Esophagus (tissue), 2 donors: ENCODE measurements at regions not wholly inside any gene's neighbourhood (a gene's known extent, or its start where the extent isn't known, plus 50 kb on each side); places are given as distances from the start of the nearest gene placed in this dataset.

Experiments used
- H3K27ac ChIP-seq, 2 donors: one replicate each; pipeline ENCODE4 v1.5.1; 2013; ENCODE audit warnings: low read depth in 2 of 2, mild to moderate bottlenecking in 2 of 2, inconsistent platforms in 1 of 2, low read length in 1 of 2, moderate library complexity in 1 of 2
- H3K27me3 ChIP-seq, 2 donors: one replicate each; pipeline ENCODE4 v1.6.1; 2013; ENCODE audit warnings: low read length in 2 of 2, control low read depth in 1 of 2, mild to moderate bottlenecking in 1 of 2; ENCODE audit not compliant: insufficient read depth in 2 of 2, control insufficient read depth in 1 of 2
- H3K36me3 ChIP-seq, 2 donors: one replicate each; pipeline ENCODE4 v1.6.1; 2013; ENCODE audit warnings: low read length in 1 of 2; ENCODE audit not compliant: control insufficient read depth in 2 of 2, insufficient read depth in 2 of 2
- H3K4me1 ChIP-seq, 2 donors: one replicate each; pipeline ENCODE4 v1.6.1; 2013; ENCODE audit warnings: low read length in 1 of 2; ENCODE audit not compliant: control insufficient read depth in 2 of 2, insufficient read depth in 2 of 2
- H3K4me3 ChIP-seq, 2 donors: one replicate each; pipeline ENCODE4 v1.5.1; 2013; ENCODE audit warnings: low read length in 2 of 2, mild to moderate bottlenecking in 2 of 2, low read depth in 1 of 2, moderate library complexity in 1 of 2
- H3K9me3 ChIP-seq, 2 donors: one replicate each; pipeline ENCODE4 v1.6.1; 2013; ENCODE audit warnings: mild to moderate bottlenecking in 2 of 2, low read depth in 1 of 2, low read length in 1 of 2, moderate library complexity in 1 of 2; ENCODE audit not compliant: control insufficient read depth in 2 of 2, insufficient read depth in 1 of 2
- WGBS, 2 donors: extraction: QIAGEN DNeasy Blood & Tissue Kit; methylation state at CpG; one replicate each; pipeline ENCODE4 v1.1.7; 2013; 5-methylcytosine and 5-hydroxymethylcytosine counted together
- donor health status: healthy with polysubstance abuse.
- donor health status: Bipolar disorder and iron deficiency.

DNA sequence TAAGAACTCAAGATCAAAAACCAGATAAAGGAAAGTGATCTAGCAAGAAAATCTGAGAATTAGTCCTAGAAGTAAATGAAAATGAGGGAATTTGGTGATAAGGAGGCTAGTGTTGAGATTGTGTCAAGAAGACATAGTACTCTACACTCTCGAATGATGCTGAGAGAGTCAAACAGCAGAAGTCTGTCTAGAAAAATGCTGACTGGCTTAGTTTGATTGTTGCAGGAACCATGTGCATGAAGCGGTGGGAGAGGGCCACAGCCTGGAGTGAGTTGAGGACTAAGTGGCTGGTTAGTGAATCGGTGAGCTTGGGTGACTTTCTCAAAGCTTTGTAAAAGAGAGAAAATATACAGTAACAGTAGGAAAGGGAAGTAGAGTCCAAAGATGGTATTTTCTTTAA lies 124.5 kb downstream of the LRIG3 start:
- WGBS, 2 donors: 87 to 92% methylated on average over 3 of the region's 3 CpGs
- H3K4me3 ChIP-seq: no peak overlapping the region

DNA sequence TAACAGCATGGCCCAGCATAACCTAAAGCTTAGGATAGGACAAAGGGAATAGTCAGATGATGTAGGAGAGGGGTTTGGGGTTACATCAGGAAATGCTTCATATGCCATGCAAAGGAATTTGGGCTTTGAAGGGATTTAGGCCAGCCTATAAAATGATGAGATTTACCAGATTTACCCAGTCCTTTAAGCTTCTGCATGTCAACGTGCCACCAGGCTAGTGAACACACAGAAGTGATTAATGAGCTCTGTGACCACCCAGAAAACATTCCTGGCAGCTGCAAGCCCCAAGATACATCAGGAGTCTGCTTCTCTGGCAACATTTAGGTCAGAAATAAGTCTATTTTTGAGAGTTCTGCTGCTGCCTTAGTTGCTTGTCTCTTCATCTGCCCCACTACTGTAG lies 118.3 kb downstream of the LRIG3 start:
- 33 to 61% methylated on average over 1 of the region's 1 CpG for WGBS, 2 donors
- H3K27me3 ChIP-seq: no peaks in the 10 kb centered on the region
- H3K27ac ChIP-seq: no peak overlapping the region
- no peaks in the 10 kb centered on the region for H3K9me3 ChIP-seq
- H3K4me1 ChIP-seq: no peaks in the 10 kb centered on the region
- H3K4me3 ChIP-seq: no peak overlapping the region
- H3K36me3 ChIP-seq: no peaks in the 10 kb centered on the region

More for the DNA sequence above, 124.5 kb downstream of the LRIG3 start:
- Histone ChIP-seq H3K27ac (no peak overlapping the region), H3K9me3 (no peaks in the 10 kb centered on the region), H3K27me3 (no peaks in the 10 kb centered on the region), H3K4me1 (no peaks in the 10 kb centered on the region), H3K36me3 (no peaks in the 10 kb centered on the region)

DNA sequence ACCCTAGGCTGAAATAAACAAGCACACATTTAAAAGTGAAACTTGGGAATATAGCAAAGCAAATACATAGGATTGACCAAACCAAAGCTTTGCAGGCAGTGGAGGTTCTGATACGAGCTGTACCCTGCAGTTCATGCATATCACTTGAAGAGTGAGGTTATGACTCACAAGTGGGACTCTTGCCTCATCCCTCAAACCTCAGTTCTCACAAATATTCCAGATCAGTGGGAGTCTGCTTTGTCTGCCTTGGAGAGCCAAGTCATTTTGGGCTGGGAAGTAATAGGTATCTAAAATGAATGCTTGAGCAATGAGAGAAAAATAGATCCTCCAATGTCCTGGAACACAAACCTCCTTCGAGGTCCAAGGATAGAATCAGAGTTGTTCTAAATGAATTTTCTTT lies 116.4 kb downstream of the LRIG3 start:
- H3K4me3 ChIP-seq: no peak overlapping the region
- WGBS, 2 donors: 50 to 67% methylated on average over 2 of the region's 2 CpGs
- no peak overlapping the region for H3K27ac ChIP-seq
- no peaks in the 10 kb centered on the region for H3K36me3 ChIP-seq
- H3K27me3 ChIP-seq: no peaks in the 10 kb centered on the region
- no peaks in the 10 kb centered on the region for H3K4me1 ChIP-seq
- H3K9me3 ChIP-seq: no peaks in the 10 kb centered on the region

- Histone ChIP-seq H3K36me3 (no peaks in the 10 kb centered on the region), H3K4me1 (no peaks in the 10 kb centered on the region), H3K4me3 (no peak overlapping the region), H3K27ac (no peak overlapping the region), H3K9me3 (no peaks in the 10 kb centered on the region), H3K27me3 (no peaks in the 10 kb centered on the region)
- 64 to 72% methylated on average over 2 of the region's 2 CpGs for WGBS, 2 donors
These were observed 115.6 kb downstream of the LRIG3 start for GRCh38 chr12:58804749-58805148.

GRCh38 chr12:58809064-58809607 lies 111.2 kb downstream of the LRIG3 start:
- H3K4me3 ChIP-seq: no peak overlapping the region
- H3K27ac ChIP-seq: no peak overlapping the region
- H3K4me1 ChIP-seq: no peaks in the 10 kb centered on the region
- no peaks in the 10 kb centered on the region for H3K9me3 ChIP-seq
- WGBS, 2 donors: 77 to 82% methylated on average over 4 of the region's 4 CpGs
- no peaks in the 10 kb centered on the region for H3K27me3 ChIP-seq
- H3K36me3 ChIP-seq: no peaks in the 10 kb centered on the region

GRCh38 chr12:58811346-58811745 lies 109.0 kb downstream of the LRIG3 start:
- H3K9me3 ChIP-seq: no peaks in the 10 kb centered on the region
- no peaks in the 10 kb centered on the region for H3K27me3 ChIP-seq
- WGBS, 2 donors: 83 to 85% methylated on average over 2 of the region's 2 CpGs
- H3K4me3 ChIP-seq: no peak overlapping the region
- H3K27ac ChIP-seq: no peak overlapping the region
- H3K4me1 ChIP-seq: no peaks in the 10 kb centered on the region
- no peaks in the 10 kb centered on the region for H3K36me3 ChIP-seq

DNA sequence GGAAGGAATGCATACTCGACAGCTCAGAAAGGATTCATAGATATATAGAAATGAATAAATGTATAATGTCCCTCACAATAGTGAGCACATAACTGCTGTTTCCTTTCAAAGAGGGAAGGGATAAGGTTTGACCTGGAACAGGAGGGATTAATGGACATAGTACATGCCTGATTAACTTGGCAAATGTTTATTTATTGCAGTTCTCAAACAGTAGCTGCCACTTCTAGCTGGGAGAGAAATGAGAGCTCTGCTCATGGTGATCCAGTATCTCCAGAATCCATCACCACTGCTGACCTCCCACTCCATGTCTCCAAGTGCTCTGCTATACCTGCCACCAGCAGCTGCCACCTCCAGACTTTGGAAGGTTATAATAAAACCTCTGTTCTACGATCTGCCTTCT lies 108.1 kb downstream of the LRIG3 start:
- H3K4me1 ChIP-seq: no peaks in the 10 kb centered on the region
- H3K4me3 ChIP-seq: no peak overlapping the region
- 64 to 75% methylated on average over 2 of the region's 2 CpGs for WGBS, 2 donors
- no peaks in the 10 kb centered on the region for H3K36me3 ChIP-seq
- H3K27me3 ChIP-seq: no peaks in the 10 kb centered on the region
- H3K27ac ChIP-seq: no peak overlapping the region
- H3K9me3 ChIP-seq: no peaks in the 10 kb centered on the region

DNA sequence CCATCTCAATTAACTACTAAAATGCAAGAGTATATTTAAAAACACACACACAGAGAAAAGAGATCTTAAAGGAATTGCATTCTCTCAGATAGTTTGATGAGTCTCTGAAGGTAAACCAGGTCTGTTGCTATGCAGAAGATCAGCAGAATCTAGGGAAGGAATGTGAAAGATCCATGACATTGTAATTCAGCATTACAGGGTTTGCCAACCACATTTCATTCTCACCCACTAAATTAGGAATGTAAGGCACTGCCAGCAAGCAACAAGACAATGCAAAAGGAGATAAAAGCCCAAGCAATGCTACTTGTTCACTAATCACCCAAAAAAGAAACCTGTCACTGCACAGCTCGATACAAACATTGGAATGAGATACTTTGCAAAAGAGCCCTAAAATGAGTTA lies 106.3 kb downstream of the LRIG3 start:
- H3K9me3 ChIP-seq: no peaks in the 10 kb centered on the region
- H3K4me1 ChIP-seq: no peaks in the 10 kb centered on the region
- no peaks in the 10 kb centered on the region for H3K27me3 ChIP-seq
- no peak overlapping the region for H3K27ac ChIP-seq
- 27 to 40% methylated on average over 1 of the region's 1 CpG for WGBS, 2 donors
- no peaks in the 10 kb centered on the region for H3K36me3 ChIP-seq
- H3K4me3 ChIP-seq: no peak overlapping the region

DNA sequence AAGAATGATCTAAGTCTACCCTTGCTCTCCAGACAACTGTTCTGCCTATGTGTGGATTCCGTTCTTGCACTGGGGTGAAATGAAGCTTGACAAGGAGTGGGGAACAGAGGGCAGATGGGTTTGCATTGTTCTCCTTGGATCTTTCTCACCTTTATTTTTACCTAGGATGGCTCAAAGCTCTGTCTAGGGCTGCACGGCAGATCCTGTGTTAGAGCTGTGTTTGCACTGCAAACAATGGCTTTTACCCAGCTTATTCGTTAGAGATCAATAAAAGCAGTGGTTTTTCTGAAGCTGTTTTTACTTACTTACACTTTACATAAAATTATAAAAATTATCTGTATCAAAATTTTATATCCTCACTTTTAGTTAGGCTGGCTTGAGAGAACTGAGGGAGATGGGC lies 105.1 kb downstream of the LRIG3 start:
- no peaks in the 10 kb centered on the region for H3K27me3 ChIP-seq
- no peaks in the 10 kb centered on the region for H3K9me3 ChIP-seq
- WGBS, 2 donors: 70 to 89% methylated on average over 3 of the region's 3 CpGs
- H3K27ac ChIP-seq: no peak overlapping the region
- H3K36me3 ChIP-seq: no peaks in the 10 kb centered on the region
- H3K4me1 ChIP-seq: no peaks in the 10 kb centered on the region
- no peak overlapping the region for H3K4me3 ChIP-seq

DNA sequence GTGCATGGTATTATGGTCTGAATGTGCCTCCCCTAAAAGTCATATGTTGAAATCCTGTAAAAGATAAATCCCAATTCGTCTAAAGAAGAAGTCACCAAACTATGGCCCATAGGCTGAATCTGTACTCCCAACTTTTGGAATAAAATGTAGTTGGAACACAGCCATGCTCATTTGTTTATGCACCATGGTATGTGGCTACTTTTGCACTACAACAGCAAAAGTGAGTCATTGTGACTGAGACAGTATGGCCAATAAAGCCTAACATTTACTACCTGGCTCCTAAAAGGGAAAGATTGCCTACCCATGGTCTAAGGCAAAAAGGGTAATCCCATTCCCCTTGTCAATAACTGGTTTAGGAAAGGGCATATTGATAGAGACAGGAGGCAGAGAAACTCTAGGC lies 101.8 kb downstream of the LRIG3 start:
- Histone ChIP-seq H3K9me3 (no peaks in the 10 kb centered on the region), H3K4me1 (no peaks in the 10 kb centered on the region), H3K36me3 (no peaks in the 10 kb centered on the region), H3K27me3 (no peaks in the 10 kb centered on the region), H3K4me3 (no peak overlapping the region), H3K27ac (no peak overlapping the region)
- WGBS, 2 donors: 81% methylated on average over 1 of the region's 1 CpG
